Endothelial cell (in vitro differentiated cells): ENCODE measurements at regions not wholly inside any gene's neighbourhood (a gene's known extent, or its start where the extent isn't known, plus 50 kb on each side); places are given as distances from the start of the nearest gene placed in this dataset.

Source experiments
- DNase-seq: peaks from one replicate; pipeline ENCODE4 v3.0.0; 2021; ENCODE audit warnings: low spot score
- H3K27ac Mint-ChIP-seq: one replicate; pipeline ENCODE4 v1.8.0; 2021; ENCODE audit warnings: mixed read lengths, inconsistent platforms; ENCODE audit not compliant: unreplicated experiment
- H3K27me3 Mint-ChIP-seq: one replicate; pipeline ENCODE4 v1.8.0; 2021; ENCODE audit warnings: mild to moderate bottlenecking, moderate library complexity, mixed read lengths, inconsistent platforms; ENCODE audit not compliant: unreplicated experiment
- H3K36me3 Mint-ChIP-seq: one replicate; pipeline ENCODE4 v1.8.0; 2021; ENCODE audit warnings: mild to moderate bottlenecking, low read depth, mixed read lengths, inconsistent platforms; ENCODE audit not compliant: unreplicated experiment
- H3K4me1 Mint-ChIP-seq: one replicate; pipeline ENCODE4 v1.8.0; 2021; ENCODE audit warnings: mild to moderate bottlenecking, mixed read lengths, inconsistent platforms; ENCODE audit not compliant: unreplicated experiment
- H3K4me3 Mint-ChIP-seq: one replicate; pipeline ENCODE4 v1.8.0; 2021; ENCODE audit warnings: mild to moderate bottlenecking, mixed read lengths, inconsistent platforms; ENCODE audit not compliant: unreplicated experiment
- H3K9me3 Mint-ChIP-seq: one replicate; pipeline ENCODE4 v1.8.0; 2021; ENCODE audit warnings: mixed read lengths, inconsistent platforms; ENCODE audit not compliant: unreplicated experiment
- TF ChIP-seq, protein P1 (sequence below): fragments of 200-600 bp; sonication (generic); IDR thresholded peaks from one replicate; pipeline ENCODE4 v1.5.0; 2021; ENCODE audit warnings: antibody characterized with exemption; ENCODE audit not compliant: unreplicated experiment

DNA sequence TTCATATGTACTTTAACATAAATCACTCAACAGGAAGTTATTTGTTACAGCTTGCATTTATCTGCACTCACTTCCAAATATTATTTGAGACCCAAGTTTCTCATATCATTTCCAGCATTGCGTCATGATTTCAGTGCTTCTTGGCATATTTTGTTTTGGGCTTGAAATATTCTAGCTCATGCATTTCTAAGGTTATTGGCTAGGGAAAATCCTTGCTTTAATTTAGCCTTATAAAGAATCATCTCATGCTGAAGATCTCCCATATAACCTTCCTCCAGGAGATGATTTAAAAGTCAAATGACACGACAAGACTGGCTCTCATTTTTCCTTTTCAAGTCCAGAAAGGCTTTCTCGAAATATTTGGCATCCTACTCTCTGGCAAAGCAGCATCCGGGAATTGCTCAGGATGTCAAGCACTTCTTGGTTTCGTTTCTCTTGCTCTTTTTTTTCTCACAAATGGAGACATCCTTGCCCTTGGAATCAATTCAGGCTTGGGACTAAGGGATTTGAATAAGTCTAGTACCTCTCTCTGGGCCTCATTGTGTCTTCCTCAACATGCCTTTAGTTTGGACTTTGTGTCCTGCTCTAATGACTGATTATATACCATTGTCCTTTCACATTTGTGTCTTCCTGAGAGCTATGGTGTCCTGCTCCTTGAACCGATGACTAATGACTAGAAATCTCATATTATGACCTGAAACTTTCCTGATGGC is 295.0 kb downstream of the RMST start:
- no peak overlapping the region for H3K4me3 Mint-ChIP-seq

DNA sequence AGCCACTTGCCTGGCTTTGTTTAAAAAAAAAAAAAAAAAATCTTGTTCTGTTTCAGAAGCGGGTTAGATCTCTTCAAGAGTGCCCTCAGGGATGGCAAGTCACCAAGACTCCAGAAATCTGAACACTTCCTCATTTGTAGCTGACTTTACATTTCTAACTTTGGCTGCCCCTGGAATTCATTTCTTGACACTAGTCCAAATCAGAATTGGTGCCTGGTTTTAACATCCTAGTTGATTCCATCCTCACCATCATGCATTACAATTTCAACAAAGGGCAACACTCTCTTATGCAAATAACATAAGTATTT is 295.5 kb downstream of the RMST start:
- H3K9me3 Mint-ChIP-seq, result peaks cover 9% of the 10 kb centered on the region
- H3K36me3 Mint-ChIP-seq, result no peaks in the 10 kb centered on the region
- TF ChIP-seq, protein P1, sequence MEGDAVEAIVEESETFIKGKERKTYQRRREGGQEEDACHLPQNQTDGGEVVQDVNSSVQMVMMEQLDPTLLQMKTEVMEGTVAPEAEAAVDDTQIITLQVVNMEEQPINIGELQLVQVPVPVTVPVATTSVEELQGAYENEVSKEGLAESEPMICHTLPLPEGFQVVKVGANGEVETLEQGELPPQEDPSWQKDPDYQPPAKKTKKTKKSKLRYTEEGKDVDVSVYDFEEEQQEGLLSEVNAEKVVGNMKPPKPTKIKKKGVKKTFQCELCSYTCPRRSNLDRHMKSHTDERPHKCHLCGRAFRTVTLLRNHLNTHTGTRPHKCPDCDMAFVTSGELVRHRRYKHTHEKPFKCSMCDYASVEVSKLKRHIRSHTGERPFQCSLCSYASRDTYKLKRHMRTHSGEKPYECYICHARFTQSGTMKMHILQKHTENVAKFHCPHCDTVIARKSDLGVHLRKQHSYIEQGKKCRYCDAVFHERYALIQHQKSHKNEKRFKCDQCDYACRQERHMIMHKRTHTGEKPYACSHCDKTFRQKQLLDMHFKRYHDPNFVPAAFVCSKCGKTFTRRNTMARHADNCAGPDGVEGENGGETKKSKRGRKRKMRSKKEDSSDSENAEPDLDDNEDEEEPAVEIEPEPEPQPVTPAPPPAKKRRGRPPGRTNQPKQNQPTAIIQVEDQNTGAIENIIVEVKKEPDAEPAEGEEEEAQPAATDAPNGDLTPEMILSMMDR, result no peak
- DNase-seq, result no peak
- H3K27ac Mint-ChIP-seq, result no peak overlapping the region
- H3K27me3 Mint-ChIP-seq, result no peaks in the 10 kb centered on the region
- H3K4me1 Mint-ChIP-seq, result no peaks in the 10 kb centered on the region
- no peak overlapping the region for H3K4me3 Mint-ChIP-seq

More for the DNA sequence above, 295.0 kb downstream of the RMST start:
- DNase-seq, result no peak
- TF ChIP-seq, protein P1, result no peak
- Mint-ChIP-seq H3K27ac (no peak overlapping the region), H3K27me3 (no peaks in the 10 kb centered on the region), H3K9me3 (peaks cover 9% of the 10 kb centered on the region), H3K4me1 (no peaks in the 10 kb centered on the region), H3K36me3 (no peaks in the 10 kb centered on the region)

DNA sequence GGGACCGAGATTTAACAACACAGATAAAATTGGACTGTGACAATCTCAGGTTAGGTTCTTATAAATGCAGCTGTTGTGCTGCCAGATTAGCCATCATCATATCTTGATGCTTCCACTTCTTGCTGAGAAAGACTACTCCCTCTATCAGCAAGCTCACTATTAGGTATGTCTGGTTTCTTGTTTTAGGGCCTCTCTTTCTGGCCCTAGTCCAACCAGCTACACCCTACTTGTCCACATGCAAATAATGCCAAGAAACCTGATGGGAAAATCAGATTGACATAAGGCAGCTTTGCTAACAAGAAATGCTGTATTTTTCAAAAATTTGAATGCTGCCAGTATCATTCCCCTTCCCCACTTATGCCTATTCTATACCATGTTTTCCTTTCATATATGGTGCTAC is 296.0 kb downstream of the RMST start:
- no peaks in the 10 kb centered on the region for H3K36me3 Mint-ChIP-seq
- no peaks in the 10 kb centered on the region for H3K27me3 Mint-ChIP-seq
- TF ChIP-seq, protein P1, result no peak
- H3K9me3 Mint-ChIP-seq, result peaks cover 9% of the 10 kb centered on the region
- no peaks in the 10 kb centered on the region for H3K4me1 Mint-ChIP-seq
- no peak overlapping the region for H3K4me3 Mint-ChIP-seq
- no peak overlapping the region for H3K27ac Mint-ChIP-seq
- DNase-seq, result no peak

DNA sequence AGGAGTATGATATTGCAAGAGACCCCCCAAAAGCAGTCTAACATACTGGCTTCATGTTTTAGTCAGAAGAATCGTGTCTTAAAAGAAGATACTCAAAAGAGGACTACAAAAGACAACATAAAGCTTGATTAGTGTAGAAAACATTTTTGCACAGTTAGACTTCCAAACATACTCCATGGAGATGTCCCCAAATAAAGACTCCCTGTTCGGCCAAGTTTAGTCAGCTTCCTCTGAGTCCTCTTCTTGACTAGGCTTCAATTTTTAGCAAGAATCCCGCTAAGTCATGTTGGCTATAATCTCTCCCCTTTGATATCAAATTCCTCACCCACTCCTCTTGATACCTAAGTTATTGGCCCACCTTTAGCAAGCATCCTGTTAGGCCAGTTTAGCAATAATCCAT is 298.0 kb downstream of the RMST start:
- DNase-seq, result no peak
- H3K4me3 Mint-ChIP-seq, result no peak overlapping the region
- no peaks in the 10 kb centered on the region for H3K4me1 Mint-ChIP-seq
- H3K27ac Mint-ChIP-seq, result no peak overlapping the region
- TF ChIP-seq, protein P1, result no peak
- no peaks in the 10 kb centered on the region for H3K36me3 Mint-ChIP-seq
- peaks cover 9% of the 10 kb centered on the region for H3K9me3 Mint-ChIP-seq
- H3K27me3 Mint-ChIP-seq, result no peaks in the 10 kb centered on the region

DNA sequence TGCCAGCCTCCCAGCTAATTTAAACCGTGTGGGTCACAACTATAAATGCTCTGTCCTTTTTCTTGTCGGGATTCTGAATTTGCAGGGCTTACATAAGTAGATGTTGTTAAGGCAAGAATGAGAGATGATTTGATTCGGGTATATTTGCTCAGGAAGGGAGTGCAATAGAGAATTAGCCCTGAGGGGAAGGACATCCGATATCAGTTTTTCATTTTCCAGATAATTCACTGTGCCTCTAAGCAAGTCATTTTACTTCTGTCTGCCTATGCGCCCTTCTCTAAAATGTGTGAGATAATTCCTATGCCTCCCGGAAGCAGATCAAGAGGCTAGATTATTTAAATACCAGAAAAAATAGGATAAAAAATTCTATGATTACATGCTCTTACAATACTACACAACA is 300.5 kb downstream of the RMST start:
- no peaks in the 10 kb centered on the region for H3K36me3 Mint-ChIP-seq
- no peak overlapping the region for H3K4me3 Mint-ChIP-seq
- TF ChIP-seq, protein P1, result no peak
- H3K4me1 Mint-ChIP-seq, result no peaks in the 10 kb centered on the region
- no peaks in the 10 kb centered on the region for H3K27me3 Mint-ChIP-seq
- no peak for DNase-seq
- no peak overlapping the region for H3K27ac Mint-ChIP-seq
- H3K9me3 Mint-ChIP-seq, result peaks cover 9% of the 10 kb centered on the region
